ENCODE measurements at regions not wholly inside any gene's neighbourhood (a gene's known extent, or its start where the extent isn't known, plus 50 kb on each side); places are given as distances from the start of the nearest gene placed in this dataset.

DNA sequence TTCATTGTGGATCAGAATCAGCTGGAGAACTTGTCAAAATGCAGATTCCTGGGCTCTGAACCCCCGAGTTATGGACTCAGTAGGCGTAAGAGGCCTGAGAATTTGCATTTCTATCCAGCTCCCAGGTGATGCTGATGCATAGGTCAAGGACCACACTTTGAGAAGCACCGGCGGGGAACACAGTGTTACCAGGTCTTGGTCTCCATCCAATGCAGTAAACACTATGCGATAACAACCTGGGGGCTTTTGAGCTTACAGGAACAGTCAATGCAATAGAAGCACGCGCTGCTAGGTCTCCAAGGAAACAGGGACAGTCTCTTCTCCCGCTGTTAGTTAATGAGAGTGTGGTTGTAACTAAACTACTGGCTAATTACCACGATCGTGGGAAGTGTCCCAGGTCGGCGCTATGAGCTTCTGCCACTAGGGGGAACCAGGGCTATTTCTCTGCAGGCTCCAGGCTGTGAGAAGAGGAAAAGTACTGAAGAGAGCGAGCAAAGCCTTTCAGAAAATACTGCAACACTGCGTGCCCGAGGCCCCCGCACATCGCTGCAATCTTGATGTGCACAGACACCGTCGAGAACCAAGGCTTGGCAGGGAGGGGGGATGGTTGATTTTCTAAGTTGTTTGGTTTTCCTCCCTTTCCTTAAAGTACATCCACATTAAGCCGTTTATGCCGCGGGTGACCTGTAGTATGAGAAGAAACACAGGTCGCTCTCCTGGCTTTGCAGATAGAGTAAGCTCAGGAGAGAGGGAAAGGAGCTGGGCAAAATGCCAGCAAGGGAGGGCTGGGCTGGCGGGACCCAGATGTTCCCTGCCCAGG lies 52.0 kb upstream of the KCNA1 start:
- Histone ChIP-seq H3K9ac (ENCODE audit: low read length) (no peak overlapping the region), H3K9me3 (ENCODE audit: control insufficient read depth in 1 of 2, insufficient read depth in 1 of 2, low read depth in 1 of 2, low read length in 2 of 2) (no peaks in the 10 kb centered on the region), H3K4me1 (ENCODE audit: control insufficient read depth in 1 of 2, insufficient read depth in 2 of 2, low read length in 2 of 2) (peaks cover 0 to 3% of the 10 kb centered on the region in 2 experiments; a peak in 1 of 4 replicates), H3K36me3 (ENCODE audit: control insufficient read depth in 1 of 2, insufficient read depth in 2 of 2, low read length in 2 of 2) (no peaks in the 10 kb centered on the region), H2AFZ (ENCODE audit: low read depth, low read length, poor library complexity, severe bottlenecking) (no peak overlapping the region), H3K27me3 (ENCODE audit: insufficient read depth, low read length) (peaks cover 28% of the 10 kb centered on the region), H4K20me1 (ENCODE audit: insufficient read depth) (no peaks in the 10 kb centered on the region), H3K79me2 (ENCODE audit: insufficient read depth, low read length) (no peaks in the 10 kb centered on the region), H3K4me2 (ENCODE audit: low read length) (peak overlapping the region; percentile 29; the same call in 1 of the 2 replicates), H3K27ac (ENCODE audit: low read depth, low read length) (no peak overlapping the region), H3K9me2 (ENCODE audit: insufficient read depth) (no peaks in the 10 kb centered on the region), H3K4me3 (replicated peaks in 1 of 2; ENCODE audit: low read depth in 1 of 2, low read length in 2 of 2) (no peak overlapping the region)
- peak; percentile 39 for DNase-seq (ENCODE audit: low read depth, low spot score)
- ChIA-PET CTCF (interaction anchor here (0.9 to 3.3 kb wide), 20 partner anchors 8 to 591 kb away, joined by 3 to 25 read pairs (median 5); partner anchors contain the start of genes AKAP3 and NDUFA9), POLR2A (no interaction called here), RAD21 (ENCODE audit: low non-redundant PET in 1 of 2, low total read pairs in 2 of 2, uncharacterized antibody in 2 of 2, unreplicated experiment in 2 of 2) (no interaction called here)
- ATAC-seq, result peak; percentile 80
- TF ChIP-seq POLR2A (IDR thresholded peaks at IDR 0.05; ENCODE audit: borderline replicate concordance, extremely low read depth, insufficient read depth, insufficient read length), result no peak
- TF ChIP-seq FOSL1 (IDR thresholded peaks at IDR 0.05; ENCODE audit: low read depth), result no peak
- TF ChIP-seq RAD21 (IDR thresholded peaks at IDR 0.05; ENCODE audit: low read depth), result peak; percentile 57
- TF ChIP-seq, protein P1, sequence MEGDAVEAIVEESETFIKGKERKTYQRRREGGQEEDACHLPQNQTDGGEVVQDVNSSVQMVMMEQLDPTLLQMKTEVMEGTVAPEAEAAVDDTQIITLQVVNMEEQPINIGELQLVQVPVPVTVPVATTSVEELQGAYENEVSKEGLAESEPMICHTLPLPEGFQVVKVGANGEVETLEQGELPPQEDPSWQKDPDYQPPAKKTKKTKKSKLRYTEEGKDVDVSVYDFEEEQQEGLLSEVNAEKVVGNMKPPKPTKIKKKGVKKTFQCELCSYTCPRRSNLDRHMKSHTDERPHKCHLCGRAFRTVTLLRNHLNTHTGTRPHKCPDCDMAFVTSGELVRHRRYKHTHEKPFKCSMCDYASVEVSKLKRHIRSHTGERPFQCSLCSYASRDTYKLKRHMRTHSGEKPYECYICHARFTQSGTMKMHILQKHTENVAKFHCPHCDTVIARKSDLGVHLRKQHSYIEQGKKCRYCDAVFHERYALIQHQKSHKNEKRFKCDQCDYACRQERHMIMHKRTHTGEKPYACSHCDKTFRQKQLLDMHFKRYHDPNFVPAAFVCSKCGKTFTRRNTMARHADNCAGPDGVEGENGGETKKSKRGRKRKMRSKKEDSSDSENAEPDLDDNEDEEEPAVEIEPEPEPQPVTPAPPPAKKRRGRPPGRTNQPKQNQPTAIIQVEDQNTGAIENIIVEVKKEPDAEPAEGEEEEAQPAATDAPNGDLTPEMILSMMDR (IDR thresholded peaks at IDR 0.05 in 2 of 3, conservative IDR thresholded peaks at IDR 0.05 in 1 of 3; ENCODE audit: borderline replicate concordance in 1 of 3, insufficient read depth in 1 of 3, low read depth in 2 of 3, low read length in 2 of 3), result peak; percentile 58 to 94 (median 86)
- intact Hi-C loops (cut with micrococcal nuclease), result loop anchor here (5.0 kb wide), 1 partner anchor 585 kb away; no protein-coding TSS in a partner anchor
- no TSS peak for BruUV-seq (replicated peaks)

DNA sequence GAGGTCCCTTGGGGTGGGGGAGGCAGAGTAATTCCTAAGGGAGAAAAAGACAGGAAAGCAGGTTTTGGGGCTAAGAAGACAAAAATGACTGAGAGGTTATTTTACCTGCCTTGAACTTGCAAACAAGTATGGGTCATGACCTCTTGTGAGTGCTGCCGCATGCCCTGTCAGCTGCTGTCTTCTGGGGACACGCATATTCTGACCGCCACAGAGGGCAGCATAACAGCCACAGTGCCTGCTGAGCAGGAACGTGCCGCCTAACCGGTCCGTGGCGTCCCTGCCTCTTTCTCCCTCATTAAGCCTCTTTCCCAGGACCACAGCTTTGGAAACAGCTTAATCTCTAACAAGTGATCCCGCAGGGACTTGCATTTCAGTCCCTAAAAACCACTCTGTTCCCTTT lies 51.3 kb upstream of the KCNA1 start:
- no peak for TF ChIP-seq CEBPB (IDR thresholded peaks at IDR 0.05; ENCODE audit: low read depth)
- no peak for TF ChIP-seq RAD21 (IDR thresholded peaks at IDR 0.05; ENCODE audit: low read depth)
- TF ChIP-seq EZH2phosphoT487 (IDR thresholded peaks at IDR 0.05; ENCODE audit: borderline replicate concordance), result no peak
- TF ChIP-seq ELF1 (IDR thresholded peaks at IDR 0.05; ENCODE audit: borderline replicate concordance, low read depth), result no peak
- no peaks in the 10 kb centered on the region for H3K9me3 ChIP-seq (ENCODE audit: control insufficient read depth in 1 of 2, insufficient read depth in 1 of 2, low read depth in 1 of 2, low read length in 2 of 2)
- POLR2A ChIA-PET, result no interaction called here
- CTCF ChIA-PET, result interaction anchor here (1.0 to 3.3 kb wide), 8 partner anchors 27 to 226 kb away, joined by 3 to 25 read pairs (median 6); no protein-coding TSS in a partner anchor
- no peak overlapping the region for H3K4me3 ChIP-seq (replicated peaks in 1 of 2; ENCODE audit: low read depth in 1 of 2, low read length in 2 of 2)
- H3K4me1 ChIP-seq (ENCODE audit: control insufficient read depth in 1 of 2, insufficient read depth in 2 of 2, low read length in 2 of 2), result peaks cover 0 to 3% of the 10 kb centered on the region in 2 experiments; a peak in 1 of 4 replicates
- no peak overlapping the region for H3K27ac ChIP-seq (ENCODE audit: low read depth, low read length)
- DNase-seq (ENCODE audit: low read depth, low spot score) (no peak), ATAC-seq (no peak)
- no TSS peak for BruUV-seq (replicated peaks)
- no peaks in the 10 kb centered on the region for H4K20me1 ChIP-seq (ENCODE audit: insufficient read depth)
- H3K9me2 ChIP-seq (ENCODE audit: insufficient read depth), result no peaks in the 10 kb centered on the region
- no peak overlapping the region for H2AFZ ChIP-seq (ENCODE audit: low read depth, low read length, poor library complexity, severe bottlenecking)
- no peak overlapping the region for H3K9ac ChIP-seq (ENCODE audit: low read length)
- intact Hi-C loops (cut with micrococcal nuclease), result loop anchor here (5.0 kb wide), 1 partner anchor 584 kb away; no protein-coding TSS in a partner anchor
- no peaks in the 10 kb centered on the region for H3K79me2 ChIP-seq (ENCODE audit: insufficient read depth, low read length)
- H3K36me3 ChIP-seq (ENCODE audit: control insufficient read depth in 1 of 2, insufficient read depth in 2 of 2, low read length in 2 of 2), result no peaks in the 10 kb centered on the region
- peaks cover 35% of the 10 kb centered on the region for H3K27me3 ChIP-seq (ENCODE audit: insufficient read depth, low read length)
- no peak overlapping the region for H3K4me2 ChIP-seq (ENCODE audit: low read length)
- RAD21 ChIA-PET (ENCODE audit: low non-redundant PET in 1 of 2, low total read pairs in 2 of 2, uncharacterized antibody in 2 of 2, unreplicated experiment in 2 of 2), result no interaction called here

Data from HCT116 (cell line).